HepG2 (cell line): ENCODE measurements at regions not wholly inside any gene's neighbourhood (a gene's known extent, or its start where the extent isn't known, plus 50 kb on each side); places are given as distances from the start of the nearest gene placed in this dataset.

Source experiments
- ATAC-seq: fragments of 200-7000 bp; cut with Tn5 transposase; 3 replicates; pipeline ENCODE4 v1.9.1; 2020; ENCODE audit warnings: mild to moderate bottlenecking, moderate library complexity
- BruUV-seq: library from RNA; stranded (reverse); fragments of 400-500 nt; replicated peaks from 2 replicates; lab custom pipeline; 2021; lab: Mats Ljungman, UMichigan
- CTCF ChIA-PET: fragments of 300-600 bp; formaldehyde crosslinking; extraction: SDS; loops from one replicate; lab custom pipeline; 2021; ENCODE audit warnings: low total read pairs, inconsistent platforms, low intra/inter-chr PET ratio; lab: Yijun Ruan, JAX
- POLR2A ChIA-PET: fragments of 350-600 bp; sonication (Branson Sonifier 250); formaldehyde crosslinking; loops from one replicate; lab custom pipeline; 2020; ENCODE audit warnings: antibody characterized with exemption, inconsistent platforms; lab: Yijun Ruan, JAX
- DNase-seq: peaks from one replicate; pipeline ENCODE4 v3.0.0-alpha.2; 2015; ENCODE audit warnings: low spot score
- FAIRE-seq: peaks from 3 replicates; lab custom pipeline; 2011; peaks lifted over from hg19 to GRCh38; lab: Jason Lieb, UNC
- H2AFZ ChIP-seq: one replicate; pipeline ENCODE4 v1.6.1; 2011; ENCODE audit warnings: low read length, inconsistent platforms
- H3K27ac ChIP-seq: fragments of 300-600 bp; 3 replicates; pipeline ENCODE4 v1.8.0; 2011; ENCODE audit warnings: mixed run types, mild to moderate bottlenecking, mixed read lengths, low read length, inconsistent platforms; ENCODE audit not compliant: insufficient read depth; ENCODE audit errors: extremely low read length
- H3K27me3 ChIP-seq, 2 experiments: fragments of 200-600 bp in 1 of 2; 2 replicates in 1 of 2; 3 replicates in 1 of 2; pipeline versions ENCODE4 v1.6.0 to v1.8.0; 2011; ENCODE audit warnings: low read length in 2 of 2, mild to moderate bottlenecking in 2 of 2, moderate library complexity in 2 of 2, inconsistent platforms in 1 of 2; ENCODE audit not compliant: insufficient read depth in 2 of 2, control insufficient read depth in 1 of 2
- H3K36me3 ChIP-seq, 2 experiments: fragments of 200-600 bp in 1 of 2; replicated peaks in 1 of 2; 2 replicates in 1 of 2; 3 replicates in 1 of 2; pipeline versions ENCODE4 v1.5.1 to v1.8.0; 2011; ENCODE audit warnings: low read length in 2 of 2, inconsistent platforms in 1 of 2; ENCODE audit not compliant: insufficient read depth in 2 of 2, control insufficient read depth in 1 of 2
- H3K4me1 ChIP-seq: 2 replicates; pipeline ENCODE4 v1.5.1; 2012; ENCODE audit warnings: low read length, inconsistent platforms; ENCODE audit not compliant: insufficient read depth
- H3K4me2 ChIP-seq: 2 replicates; pipeline ENCODE4 v1.6.0; 2011; ENCODE audit warnings: low read depth, low read length, inconsistent platforms
- H3K4me3 ChIP-seq, 3 experiments: fragments of 200-600 bp in 1 of 3; sonication (generic), shearing (Covaris generic) in 1 of 3; replicated peaks in 1 of 3; 2 replicates each; pipeline ENCODE4 v1.5.1; 2011 to 2016; ENCODE audit warnings: low read length in 3 of 3, inconsistent platforms in 2 of 3, low read depth in 2 of 3, mild to moderate bottlenecking in 2 of 3, control low read depth in 1 of 3, mixed read lengths in 1 of 3; ENCODE audit not compliant: insufficient read depth in 1 of 3
- H3K79me2 ChIP-seq: one replicate; pipeline ENCODE4 v1.6.1; 2011; ENCODE audit warnings: low read length, inconsistent platforms; ENCODE audit not compliant: insufficient read depth
- H3K9ac ChIP-seq: 2 replicates; pipeline ENCODE4 v1.6.0; 2011; ENCODE audit warnings: mild to moderate bottlenecking, low read depth, low read length, inconsistent platforms; ENCODE audit not compliant: insufficient read depth
- H3K9me3 ChIP-seq: 2 replicates; pipeline ENCODE4 v1.5.1; 2012; ENCODE audit warnings: mild to moderate bottlenecking, low read length
- H4K20me1 ChIP-seq: 2 replicates; pipeline ENCODE4 v1.6.0; 2011; ENCODE audit warnings: inconsistent platforms, mild to moderate bottlenecking, low read length, moderate library complexity; ENCODE audit not compliant: insufficient read depth
- ARNT2 ChIP-seq: sonication (generic); formaldehyde crosslinking; IDR thresholded peaks from 2 replicates; pipeline ENCODE4 v1.8.0; 2022; ENCODE audit warnings: mild to moderate bottlenecking, low read depth, missing genetic modification reagents, moderate library complexity
- ATAD3A ChIP-seq: sonication (generic); formaldehyde crosslinking; IDR thresholded peaks from 2 replicates; pipeline ENCODE4 v1.4.0; 2020; ENCODE audit warnings: missing genetic modification reagents
- KIAA2018 ChIP-seq: sonication (generic); formaldehyde crosslinking; IDR thresholded peaks from 2 replicates; pipeline ENCODE4 v1.5.0; 2020; ENCODE audit warnings: mild to moderate bottlenecking, missing genetic modification reagents, borderline replicate concordance
- MEIS1 ChIP-seq: sonication (generic); formaldehyde crosslinking; IDR thresholded peaks from 2 replicates; pipeline ENCODE4 v1.9.0; 2021; ENCODE audit warnings: mild to moderate bottlenecking, missing genetic modification reagents, moderate library complexity, borderline replicate concordance
- NFYC ChIP-seq: IDR thresholded peaks from 2 replicates; pipeline ENCODE4 v1.6.1; 2016; ENCODE audit warnings: missing genetic modification reagents, missing compliant biosample characterization
- ONECUT2 ChIP-seq: sonication (generic); formaldehyde crosslinking; IDR thresholded peaks from 2 replicates; pipeline ENCODE4 v1.4.0; 2020; ENCODE audit warnings: missing genetic modification reagents
- SRSF1 ChIP-seq: fragments of 200-400 bp; formaldehyde crosslinking; optimal IDR thresholded peaks from 2 replicates; pipeline ENCODE3; 2017; ENCODE audit warnings: mild to moderate bottlenecking, low read depth, low read length, moderate library complexity
- THAP11 ChIP-seq: IDR thresholded peaks from 2 replicates; pipeline ENCODE4 v1.6.1; 2016; ENCODE audit warnings: missing biosample characterization, missing genetic modification reagents
- ZBTB39 ChIP-seq: sonication (generic); formaldehyde crosslinking; IDR thresholded peaks from 2 replicates; pipeline ENCODE4 v1.5.0; 2020; ENCODE audit warnings: missing genetic modification reagents
- WGBS: methylation state at CpG from one replicate; pipeline ENCODE4 v1.1.6; 2017; ENCODE audit warnings: low lambda C conversion rate; 5-methylcytosine and 5-hydroxymethylcytosine counted together
- in situ Hi-C: cut with HindIII; loops from 2 replicates; pipeline ENCODE4 v1.10.0; 2017; ENCODE audit warnings: low pct_unique_long_range_greater_than_20kb; ENCODE audit not compliant: extremely low pct_ligation_motif_present
- intact Hi-C: fragments of 100-400 bp; cut with micrococcal nuclease; formaldehyde crosslinking; loops from one replicate; pipeline ENCODE4 v1.10.0; 2022; ENCODE audit not compliant: unreplicated experiment

- no peak for TF ChIP-seq MEIS1 (CRISPR knock-in tag)
- TF ChIP-seq ARNT2 (CRISPR knock-in tag) = no peak
- TF ChIP-seq SRSF1 = no peak
- no peak for TF ChIP-seq ONECUT2 (CRISPR knock-in tag)
- Histone ChIP-seq H3K9ac (no peak overlapping the region), H3K79me2 (no peaks in the 10 kb centered on the region), H3K9me3 (no peaks in the 10 kb centered on the region), H3K27ac (no peak overlapping the region), H3K36me3 (no peaks in the 10 kb centered on the region), H3K4me2 (no peak overlapping the region), H3K27me3 (no peaks in the 10 kb centered on the region), H3K4me3 (no peak overlapping the region), H4K20me1 (no peaks in the 10 kb centered on the region), H2AFZ (no peak overlapping the region), H3K4me1 (no peaks in the 10 kb centered on the region)
- CTCF ChIA-PET = no interaction called here
- no TSS peak for BruUV-seq
- WGBS = 0% methylated on average over 1 of the region's 1 CpG
- POLR2A ChIA-PET = no interaction called here
- in situ Hi-C loops (no loop called here), intact Hi-C loops (no loop called here)
- FAIRE-seq (no peak), DNase-seq (no peak), ATAC-seq (no peak)
Measured at GRCh38 chr2:144927429-144927828, 407.5 kb upstream of the ZEB2 start.

- H3K79me2 ChIP-seq = no peaks in the 10 kb centered on the region
- H3K4me1 ChIP-seq = no peaks in the 10 kb centered on the region
- no peaks in the 10 kb centered on the region for H4K20me1 ChIP-seq
- ChIA-PET POLR2A (no interaction called here), CTCF (no interaction called here)
- FAIRE-seq (no peak), ATAC-seq (no peak), DNase-seq (no peak)
- BruUV-seq = no TSS peak
- H3K4me2 ChIP-seq = no peak overlapping the region
- H3K27me3 ChIP-seq = no peaks in the 10 kb centered on the region
- H2AFZ ChIP-seq = no peak overlapping the region
- H3K4me3 ChIP-seq = no peak overlapping the region
- no peaks in the 10 kb centered on the region for H3K36me3 ChIP-seq
- no peaks in the 10 kb centered on the region for H3K9me3 ChIP-seq
- no peak overlapping the region for H3K27ac ChIP-seq
- in situ Hi-C loops = no loop called here
- 4% methylated on average over 4 of the region's 4 CpGs for WGBS
- H3K9ac ChIP-seq = no peak overlapping the region
- intact Hi-C loops = no loop called here
- no peak for TF ChIP-seq KIAA2018 (CRISPR knock-in tag)
- TF ChIP-seq ATAD3A = no peak
- no peak for TF ChIP-seq THAP11
- TF ChIP-seq NFYC (CRISPR knock-in tag) = no peak
- TF ChIP-seq ZBTB39 (CRISPR knock-in tag) = no peak
Measured at GRCh38 chr2:144925886-144926285, 406.0 kb upstream of the ZEB2 start.
